ENCODE measurements at regions not wholly inside any gene's neighbourhood (a gene's known extent, or its start where the extent isn't known, plus 50 kb on each side); places are given as distances from the start of the nearest gene placed in this dataset.
"Not testable (repeated sequence)": the region's sequence is repeated elsewhere in the genome, so short reads cannot be mapped to it uniquely, and the experiment has no call there.

DNA sequence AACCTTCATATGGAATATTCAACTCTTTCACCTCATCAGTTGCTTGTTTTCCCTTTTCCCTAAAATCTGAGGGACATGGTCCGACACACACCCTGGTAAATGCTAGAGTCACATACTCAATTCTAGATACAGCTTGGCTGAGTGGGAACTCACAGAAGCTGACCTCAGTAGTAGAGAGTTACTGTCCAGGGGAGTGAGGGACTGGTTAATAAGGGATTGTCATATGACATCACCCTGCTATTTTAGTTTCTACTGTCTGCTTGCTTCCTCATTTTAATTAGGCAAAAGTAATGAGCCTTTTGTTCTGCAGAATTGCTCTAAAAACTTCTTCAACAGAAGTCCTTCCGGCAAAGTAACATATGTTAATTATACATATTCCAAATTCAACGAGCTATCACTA is 244.5 kb downstream of the ZIC4 start:
- H3K27ac Mint-ChIP-seq: no peak overlapping the region
- H3K4me3 Mint-ChIP-seq: no peak overlapping the region
- H3K4me1 Mint-ChIP-seq: peaks cover 12% of the 10 kb centered on the region
- no peaks in the 10 kb centered on the region for H3K36me3 Mint-ChIP-seq (ENCODE audit: low read depth)
- H3K27me3 Mint-ChIP-seq (ENCODE audit: low read depth): no peaks in the 10 kb centered on the region
- TF ChIP-seq, protein P1, sequence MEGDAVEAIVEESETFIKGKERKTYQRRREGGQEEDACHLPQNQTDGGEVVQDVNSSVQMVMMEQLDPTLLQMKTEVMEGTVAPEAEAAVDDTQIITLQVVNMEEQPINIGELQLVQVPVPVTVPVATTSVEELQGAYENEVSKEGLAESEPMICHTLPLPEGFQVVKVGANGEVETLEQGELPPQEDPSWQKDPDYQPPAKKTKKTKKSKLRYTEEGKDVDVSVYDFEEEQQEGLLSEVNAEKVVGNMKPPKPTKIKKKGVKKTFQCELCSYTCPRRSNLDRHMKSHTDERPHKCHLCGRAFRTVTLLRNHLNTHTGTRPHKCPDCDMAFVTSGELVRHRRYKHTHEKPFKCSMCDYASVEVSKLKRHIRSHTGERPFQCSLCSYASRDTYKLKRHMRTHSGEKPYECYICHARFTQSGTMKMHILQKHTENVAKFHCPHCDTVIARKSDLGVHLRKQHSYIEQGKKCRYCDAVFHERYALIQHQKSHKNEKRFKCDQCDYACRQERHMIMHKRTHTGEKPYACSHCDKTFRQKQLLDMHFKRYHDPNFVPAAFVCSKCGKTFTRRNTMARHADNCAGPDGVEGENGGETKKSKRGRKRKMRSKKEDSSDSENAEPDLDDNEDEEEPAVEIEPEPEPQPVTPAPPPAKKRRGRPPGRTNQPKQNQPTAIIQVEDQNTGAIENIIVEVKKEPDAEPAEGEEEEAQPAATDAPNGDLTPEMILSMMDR (IDR thresholded peaks at IDR 0.05; ENCODE audit: unreplicated experiment in 3 of 3): no peak
- no peaks in the 10 kb centered on the region for H3K9me3 Mint-ChIP-seq

GRCh38 chr3:147160984-147161383 is 245.4 kb downstream of the ZIC4 start:
- Mint-ChIP-seq H3K4me1 (peaks cover 12% of the 10 kb centered on the region), H3K4me3 (no peak overlapping the region), H3K9me3 (no peaks in the 10 kb centered on the region), H3K36me3 (ENCODE audit: low read depth) (no peaks in the 10 kb centered on the region), H3K27ac (no peak overlapping the region), H3K27me3 (ENCODE audit: low read depth) (no peaks in the 10 kb centered on the region)
- TF ChIP-seq, protein P1 (IDR thresholded peaks at IDR 0.05; ENCODE audit: unreplicated experiment in 3 of 3): no peak

DNA sequence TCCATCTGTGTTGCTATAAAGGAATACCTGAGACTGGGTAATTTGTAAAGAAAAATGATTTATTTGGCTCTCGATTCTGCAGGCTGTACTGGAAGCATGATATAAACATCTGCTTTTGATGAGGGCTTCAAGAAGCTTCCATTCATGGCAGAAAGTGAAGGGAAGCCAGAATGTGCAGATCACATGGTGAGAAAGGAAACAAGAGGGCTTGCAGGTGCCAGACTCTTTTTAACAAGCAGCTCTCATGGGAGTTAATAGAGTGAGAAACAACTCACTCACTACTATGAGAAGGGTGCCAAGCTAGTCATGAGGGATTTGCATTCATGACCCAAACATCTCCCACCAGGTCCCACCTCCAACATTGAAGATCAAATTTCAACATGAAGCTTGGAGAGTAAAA is 247.2 kb downstream of the ZIC4 start:
- Mint-ChIP-seq H3K27ac (no peak overlapping the region), H3K4me1 (peaks cover 12% of the 10 kb centered on the region), H3K9me3 (peaks cover 5% of the 10 kb centered on the region), H3K27me3 (ENCODE audit: low read depth) (peaks cover 4% of the 10 kb centered on the region), H3K4me3 (no peak overlapping the region), H3K36me3 (ENCODE audit: low read depth) (no peaks in the 10 kb centered on the region)
- TF ChIP-seq, protein P1 (IDR thresholded peaks at IDR 0.05; ENCODE audit: unreplicated experiment in 3 of 3): no peak

DNA sequence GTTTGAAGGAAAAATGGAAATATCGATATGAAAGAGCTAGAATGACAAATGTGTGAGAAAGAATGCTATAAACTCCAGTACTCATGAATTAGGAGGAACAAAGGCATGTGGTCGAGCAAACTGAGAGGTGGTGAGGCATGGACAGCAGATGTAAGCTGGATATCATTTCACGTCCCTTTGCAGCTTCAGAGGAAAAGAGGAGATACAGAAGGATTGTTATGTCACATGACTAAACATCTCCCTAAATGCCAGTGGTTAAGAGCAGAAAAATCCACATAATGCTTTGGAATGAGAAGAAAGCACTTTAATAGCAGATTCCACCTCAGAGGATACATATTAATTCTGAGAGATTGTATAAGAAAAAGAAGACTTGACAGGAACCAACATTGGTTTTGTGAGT is 248.7 kb downstream of the ZIC4 start:
- Mint-ChIP-seq H3K36me3 (ENCODE audit: low read depth) (no peaks in the 10 kb centered on the region), H3K27ac (no peak overlapping the region)
- TF ChIP-seq, protein P1 (IDR thresholded peaks at IDR 0.05; ENCODE audit: unreplicated experiment in 3 of 3): no peak

GRCh38 chr3:147154988-147155387 is 251.4 kb downstream of the ZIC4 start:
- H3K27ac Mint-ChIP-seq; H3K4me3 Mint-ChIP-seq; H3K9me3 Mint-ChIP-seq; H3K36me3 Mint-ChIP-seq (ENCODE audit: low read depth); H3K27me3 Mint-ChIP-seq (ENCODE audit: low read depth); H3K4me1 Mint-ChIP-seq: not testable (repeated sequence)

More for the DNA sequence above, 248.7 kb downstream of the ZIC4 start:
- peaks cover 4% of the 10 kb centered on the region for H3K27me3 Mint-ChIP-seq (ENCODE audit: low read depth)
- H3K4me1 Mint-ChIP-seq: peaks cover 12% of the 10 kb centered on the region
- peaks cover 5% of the 10 kb centered on the region for H3K9me3 Mint-ChIP-seq
- H3K4me3 Mint-ChIP-seq: no peak overlapping the region

- H3K27ac Mint-ChIP-seq: no peak overlapping the region
- no peak overlapping the region for H3K4me3 Mint-ChIP-seq
- peaks cover 5% of the 10 kb centered on the region for H3K9me3 Mint-ChIP-seq
- no peaks in the 10 kb centered on the region for H3K36me3 Mint-ChIP-seq (ENCODE audit: low read depth)
- TF ChIP-seq, protein P1 (IDR thresholded peaks at IDR 0.05; ENCODE audit: unreplicated experiment in 3 of 3): no peak
- H3K27me3 Mint-ChIP-seq (ENCODE audit: low read depth): peaks cover 4% of the 10 kb centered on the region
- H3K4me1 Mint-ChIP-seq: peaks cover 5% of the 10 kb centered on the region
Observed at GRCh38 chr3:147153830-147154539, 252.4 kb downstream of the ZIC4 start.
